GM12878 (cell line): ENCODE measurements at regions not wholly inside any gene's neighbourhood (a gene's known extent, or its start where the extent isn't known, plus 50 kb on each side); places are given as distances from the start of the nearest gene placed in this dataset.

Source experiments
- ATAC-seq: fragments of 200-7000 bp; cut with Tn5 transposase; 3 replicates; pipeline ENCODE4 v1.9.1; 2020; ENCODE audit warnings: mild to moderate bottlenecking, moderate library complexity
- BruUV-seq: library from RNA; stranded (reverse); fragments of 400-500 nt; replicated peaks from 2 replicates; lab custom pipeline; 2021; lab: Mats Ljungman, UMichigan
- CTCF ChIA-PET: fragments of 300-600 bp; sonication (Branson Sonifier 250); formaldehyde crosslinking; extraction: SDS; loops from one replicate; lab custom pipeline; 2021; ENCODE audit warnings: inconsistent platforms; lab: Yijun Ruan, JAX
- POLR2A ChIA-PET: fragments of 350-600 bp; formaldehyde crosslinking; extraction: SDS; loops from one replicate; lab custom pipeline; 2021; ENCODE audit warnings: inconsistent platforms; lab: Charles Lee
- RAD21 ChIA-PET: fragments of 300-600 bp; sonication (Branson Sonifier 250); formaldehyde crosslinking; loops from one replicate; lab custom pipeline; 2023; ENCODE audit warnings: antibody characterized with exemption; ENCODE audit not compliant: unreplicated experiment; lab: Charles Lee
- SMC1A ChIA-PET: fragments of 300-600 bp; sonication (Branson Sonifier 250); formaldehyde crosslinking; loops from one replicate; lab custom pipeline; 2023; ENCODE audit not compliant: unreplicated experiment, uncharacterized antibody; lab: Charles Lee
- DNase-seq: peaks from one replicate; pipeline ENCODE4 v3.0.0-alpha.2; 2011; ENCODE audit warnings: low read depth, low spot score
- FAIRE-seq: peaks from 3 replicates; lab custom pipeline; 2011; peaks lifted over from hg19 to GRCh38; lab: Jason Lieb, UNC
- H2AFZ ChIP-seq: 2 replicates; pipeline ENCODE4 v1.6.0; 2011; ENCODE audit warnings: low read depth, low read length, control low read depth; ENCODE audit not compliant: control insufficient read depth
- H3K27ac ChIP-seq: 2 replicates; pipeline ENCODE4 v1.5.1; 2011; ENCODE audit warnings: control low read depth; ENCODE audit not compliant: control insufficient read depth, insufficient read depth
- H3K27me3 ChIP-seq, 2 experiments: replicated peaks in 1 of 2; 2 replicates each; pipeline versions ENCODE4 v1.6.0 to v1.6.1; 2011; ENCODE audit warnings: low read length in 1 of 2; ENCODE audit not compliant: control insufficient read depth in 2 of 2, insufficient read depth in 2 of 2
- H3K36me3 ChIP-seq, 2 experiments: 2 replicates each; pipeline ENCODE4 v1.5.1; 2011; ENCODE audit warnings: low read length in 1 of 2; ENCODE audit not compliant: control insufficient read depth in 2 of 2, insufficient read depth in 2 of 2
- H3K4me1 ChIP-seq: 2 replicates; pipeline ENCODE4 v1.6.1; 2011; ENCODE audit warnings: mild to moderate bottlenecking, low read length, moderate library complexity, mixed read lengths; ENCODE audit not compliant: control insufficient read depth, insufficient read depth
- H3K4me2 ChIP-seq: 2 replicates; pipeline ENCODE4 v1.6.0; 2011; ENCODE audit warnings: control low read depth; ENCODE audit not compliant: control insufficient read depth, insufficient read depth
- H3K4me3 ChIP-seq: fragments of 200-600 bp; sonication (generic); 2 replicates; pipeline ENCODE4 v1.5.1; 2016
- H3K79me2 ChIP-seq: 2 replicates; pipeline ENCODE4 v1.6.0; 2011; ENCODE audit warnings: low read length; ENCODE audit not compliant: control insufficient read depth, insufficient read depth
- H3K9ac ChIP-seq: 2 replicates; pipeline ENCODE4 v1.8.0; 2011; ENCODE audit warnings: low read length, control low read depth, mixed read lengths; ENCODE audit not compliant: control insufficient read depth, insufficient read depth
- H3K9me3 ChIP-seq: replicated peaks from 3 replicates; pipeline ENCODE4 v1.5.1; 2011; ENCODE audit warnings: mild to moderate bottlenecking, low read length; ENCODE audit not compliant: control insufficient read depth, insufficient read depth
- H4K20me1 ChIP-seq: 2 replicates; pipeline ENCODE4 v1.6.0; 2011; ENCODE audit not compliant: control insufficient read depth, insufficient read depth
- CREM ChIP-seq: IDR thresholded peaks from 2 replicates; pipeline ENCODE4 v1.6.1; 2014; ENCODE audit warnings: antibody characterized with exemption, low read depth
- EP300 ChIP-seq, 2 experiments: fragments of 150-350 bp in 1 of 2; IDR thresholded peaks; 2 replicates each; pipeline ENCODE4 v1.6.1; 2011 to 2012; ENCODE audit warnings: low read depth in 2 of 2, low read length in 2 of 2, borderline replicate concordance in 1 of 2, improper control_type of control experiment in 1 of 2, inconsistent platforms in 1 of 2; ENCODE audit not compliant: control insufficient read depth in 1 of 2
- JUNB ChIP-seq: IDR thresholded peaks from 2 replicates; pipeline ENCODE4 v1.6.1; 2016; ENCODE audit warnings: antibody characterized with exemption, mild to moderate bottlenecking
- LARP7 ChIP-seq: fragments of 450-650 bp; IDR thresholded peaks from 2 replicates; pipeline ENCODE4 v1.6.1; 2017; ENCODE audit warnings: mild to moderate bottlenecking
- NFXL1 ChIP-seq: fragments of 450-650 bp; IDR thresholded peaks from 2 replicates; pipeline ENCODE4 v1.6.1; 2017; ENCODE audit warnings: antibody characterized with exemption, mild to moderate bottlenecking, borderline replicate concordance
- RUNX3 ChIP-seq: IDR thresholded peaks from 2 replicates; pipeline ENCODE4 v1.6.1; 2012; ENCODE audit warnings: low read length, inconsistent platforms
- SREBF1 ChIP-seq: IDR thresholded peaks from 2 replicates; pipeline ENCODE4 v1.6.1; 2012; ENCODE audit warnings: mild to moderate bottlenecking, low read length
- STAT1 ChIP-seq: fragments of 450-650 bp; conservative IDR thresholded peaks from 2 replicates; pipeline ENCODE4 v1.6.1; 2014; ENCODE audit warnings: antibody characterized with exemption, mild to moderate bottlenecking
- TBL1XR1 ChIP-seq: IDR thresholded peaks from 2 replicates; pipeline ENCODE4 v1.6.1; 2012; ENCODE audit warnings: low read depth, low read length, improper control_type of control experiment
- WGBS: methylation state at CpG from one replicate; pipeline ENCODE4 v1.1.6; 2016; ENCODE audit warnings: low lambda C conversion rate; ENCODE audit not compliant: insufficient replicate concordance, insufficient coverage; ENCODE audit errors: missing lambda C conversion rate; 5-methylcytosine and 5-hydroxymethylcytosine counted together
- in situ Hi-C: fragments of 300-500 bp; cut with MboI; formaldehyde crosslinking; loops from 9 replicates; pipeline ENCODE4 v1.14.3; 2018; ENCODE audit warnings: mixed read lengths
- intact Hi-C: fragments of 100-400 bp; cut with micrococcal nuclease; formaldehyde crosslinking; loops from one replicate; pipeline ENCODE4 v1.14.2; 2022; ENCODE audit not compliant: unreplicated experiment
- TF ChIP-seq, protein P1 (sequence below): fragments of 450-650 bp; IDR thresholded peaks from 2 replicates; pipeline ENCODE4 v1.6.1; 2017; ENCODE audit warnings: mild to moderate bottlenecking, low read depth, inconsistent platforms; ENCODE audit not compliant: poor library complexity, severe bottlenecking

DNA sequence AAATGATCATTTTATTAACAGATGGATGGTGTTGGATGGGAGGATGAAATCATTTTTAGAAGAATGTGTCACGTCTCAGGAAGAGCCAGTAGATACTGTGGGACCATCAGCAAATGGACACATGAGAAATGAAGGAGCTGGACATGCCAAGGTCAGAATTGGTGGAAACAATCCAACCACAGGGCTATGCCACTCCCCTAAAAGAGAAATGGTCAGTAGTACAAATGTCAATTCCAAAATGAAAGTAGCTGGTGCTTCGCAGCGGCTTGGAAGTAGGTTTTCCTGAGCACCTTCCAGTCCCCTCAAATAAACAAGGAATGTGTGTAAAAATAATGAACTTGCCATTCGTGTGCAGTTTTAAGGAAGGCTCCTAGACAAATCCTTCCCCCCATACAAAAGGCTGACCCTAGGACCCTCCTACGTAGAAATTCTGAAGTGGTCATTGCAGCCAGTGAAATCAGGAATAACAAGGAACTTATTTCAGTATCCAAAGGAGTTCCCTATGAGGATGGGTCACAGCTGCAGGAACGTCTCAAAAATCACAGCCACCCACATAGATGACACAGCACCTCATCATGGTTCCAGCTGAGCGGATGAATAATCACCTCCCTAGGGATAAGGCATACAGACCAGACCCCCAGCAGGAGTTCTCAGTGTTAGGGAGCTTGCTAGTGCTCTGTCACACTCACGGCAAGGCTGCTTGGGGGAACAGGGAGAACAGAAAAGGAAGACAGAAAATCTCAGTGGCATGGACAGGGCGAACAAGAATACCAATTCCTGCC, 239.2 kb downstream of the HS3ST3A1 start:
- H3K27ac ChIP-seq = no peak overlapping the region
- CTCF ChIA-PET = interaction anchor here (0.6 kb wide), 1 partner anchor 1538 kb away, joined by 3 read pairs; no protein-coding TSS in a partner anchor
- DNase-seq = no peak
- no peak for ATAC-seq
- 19% methylated on average over 9 of the region's 9 CpGs for WGBS
- in situ Hi-C loops = no loop called here
- SMC1A ChIA-PET = interaction anchor here (0.9 to 1.3 kb wide), 2 partner anchors 9 to 159 kb away, joined by 4 read pairs; no protein-coding TSS in a partner anchor
- intact Hi-C loops = no loop called here
- H3K79me2 ChIP-seq = no peaks in the 10 kb centered on the region
- H4K20me1 ChIP-seq = no peaks in the 10 kb centered on the region
- BruUV-seq = no TSS peak
- H3K4me1 ChIP-seq = no peaks in the 10 kb centered on the region
- POLR2A ChIA-PET = interaction anchor here (1.2 kb wide), 1 partner anchor 12 kb away, joined by 4 read pairs; no protein-coding TSS in a partner anchor
- no peaks in the 10 kb centered on the region for H3K9me3 ChIP-seq
- TF ChIP-seq TBL1XR1 (no peak), CREM (no peak), STAT1 (no peak), RUNX3 (no peak), LARP7 (no peak), NFXL1 (no peak), JUNB (no peak), EP300 (IDR thresholded peaks at IDR 0.05; ENCODE audit: borderline replicate concordance in 1 of 2, control insufficient read depth in 1 of 2, low read depth in 2 of 2, low read length in 2 of 2) (no peak), SREBF1 (no peak)
- TF ChIP-seq, protein P1, sequence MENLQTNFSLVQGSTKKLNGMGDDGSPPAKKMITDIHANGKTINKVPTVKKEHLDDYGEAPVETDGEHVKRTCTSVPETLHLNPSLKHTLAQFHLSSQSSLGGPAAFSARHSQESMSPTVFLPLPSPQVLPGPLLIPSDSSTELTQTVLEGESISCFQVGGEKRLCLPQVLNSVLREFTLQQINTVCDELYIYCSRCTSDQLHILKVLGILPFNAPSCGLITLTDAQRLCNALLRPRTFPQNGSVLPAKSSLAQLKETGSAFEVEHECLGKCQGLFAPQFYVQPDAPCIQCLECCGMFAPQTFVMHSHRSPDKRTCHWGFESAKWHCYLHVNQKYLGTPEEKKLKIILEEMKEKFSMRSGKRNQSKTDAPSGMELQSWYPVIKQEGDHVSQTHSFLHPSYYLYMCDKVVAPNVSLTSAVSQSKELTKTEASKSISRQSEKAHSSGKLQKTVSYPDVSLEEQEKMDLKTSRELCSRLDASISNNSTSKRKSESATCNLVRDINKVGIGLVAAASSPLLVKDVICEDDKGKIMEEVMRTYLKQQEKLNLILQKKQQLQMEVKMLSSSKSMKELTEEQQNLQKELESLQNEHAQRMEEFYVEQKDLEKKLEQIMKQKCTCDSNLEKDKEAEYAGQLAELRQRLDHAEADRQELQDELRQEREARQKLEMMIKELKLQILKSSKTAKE = no peak
- RAD21 ChIA-PET = interaction anchor here (0.6 kb wide), 1 partner anchor 115 kb away, joined by 3 read pairs; no protein-coding TSS in a partner anchor
- H3K36me3 ChIP-seq = no peaks in the 10 kb centered on the region
- no peaks in the 10 kb centered on the region for H3K27me3 ChIP-seq
- H2AFZ ChIP-seq = no peak overlapping the region
- no peak overlapping the region for H3K4me2 ChIP-seq
- H3K4me3 ChIP-seq = no peak overlapping the region
- no peak for FAIRE-seq
- H3K9ac ChIP-seq = no peak overlapping the region
